HG03442 (cell line): ENCODE measurements at regions not wholly inside any gene's neighbourhood (a gene's known extent, or its start where the extent isn't known, plus 50 kb on each side); places are given as distances from the start of the nearest gene placed in this dataset.

Source experiments
- ATAC-seq: cut with Tn5 transposase; IDR thresholded peaks from one replicate; pipeline ENCODE4 v1.9.1; 2021; ENCODE audit warnings: mild to moderate bottlenecking, moderate library complexity; ENCODE audit not compliant: unreplicated experiment

DNA sequence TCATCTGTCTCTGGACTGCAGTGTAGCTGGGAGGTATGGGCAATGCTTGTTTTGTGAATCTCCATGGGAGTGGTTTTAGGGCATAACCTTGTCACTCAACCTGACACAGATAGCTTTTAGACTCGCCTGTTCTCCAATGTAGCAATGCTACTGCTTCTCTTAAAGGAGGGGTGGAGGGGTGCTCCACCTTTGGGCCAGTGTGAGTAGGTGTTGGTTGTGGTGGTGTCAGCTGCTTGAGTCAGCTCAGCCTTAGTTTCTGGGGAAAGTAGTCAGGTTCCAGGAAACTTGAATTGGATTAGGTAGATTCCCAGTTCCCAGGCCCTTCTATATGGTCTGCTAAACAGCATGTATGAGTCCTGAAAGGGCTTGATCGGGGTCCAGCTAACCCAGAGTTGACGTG, 91.1 kb upstream of the PLPPR1 start:
- ATAC-seq, result no peak

GRCh38 chr9:100938507-100938906, 90.0 kb upstream of the PLPPR1 start:
- no peak for ATAC-seq

DNA sequence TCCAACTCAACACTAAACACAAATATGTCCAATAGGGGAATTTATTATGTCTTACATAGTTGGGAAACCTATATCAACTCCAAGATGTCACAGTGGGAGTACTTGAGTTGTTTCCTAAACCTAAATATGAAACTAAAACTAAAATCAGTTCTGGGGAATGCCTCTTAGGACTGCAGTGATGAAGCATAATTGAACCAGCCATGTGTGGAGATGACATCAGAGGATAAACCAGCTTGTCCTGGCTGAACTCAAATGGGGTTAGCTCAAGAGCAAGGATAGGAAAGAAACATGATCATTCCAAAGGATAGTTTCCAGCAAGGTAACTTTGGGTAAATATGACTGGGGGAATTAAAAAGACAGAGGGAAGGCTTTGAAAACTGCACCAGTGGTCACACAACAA, 88.9 kb upstream of the PLPPR1 start:
- ATAC-seq, result no peak

GRCh38 chr9:100959226-100959625, 69.3 kb upstream of the PLPPR1 start:
- no peak for ATAC-seq
